IMR-90 (cell line): ENCODE measurements at regions not wholly inside any gene's neighbourhood (a gene's known extent, or its start where the extent isn't known, plus 50 kb on each side); places are given as distances from the start of the nearest gene placed in this dataset.

Experiments
- CEBPB ChIP-seq: IDR thresholded peaks from 2 replicates; pipeline ENCODE4 v1.6.1; 2012; ENCODE audit warnings: low read depth, low read length, improper control_type of control experiment
- CTCF ChIP-seq: conservative IDR thresholded peaks from 2 replicates; pipeline ENCODE4 v1.5.1; 2012; ENCODE audit warnings: mild to moderate bottlenecking, low read depth, low read length, improper control_type of control experiment
- POLR2A ChIP-seq: IDR thresholded peaks from 2 replicates; pipeline ENCODE4 v1.6.1; 2012; ENCODE audit warnings: mild to moderate bottlenecking, low read depth, low read length
- RFX5 ChIP-seq: IDR thresholded peaks from 2 replicates; pipeline ENCODE4 v1.8.0; 2012; ENCODE audit warnings: low read depth, mild to moderate bottlenecking, low read length, moderate library complexity
- SMC3 ChIP-seq: fragments of 150-350 bp; IDR thresholded peaks from 2 replicates; pipeline ENCODE4 v1.6.1; 2016; ENCODE audit warnings: low read depth, mild to moderate bottlenecking, antibody characterized with exemption, low read length, moderate library complexity
- USF2 ChIP-seq: fragments of 150-350 bp; IDR thresholded peaks from 2 replicates; pipeline ENCODE4 v1.6.1; 2017; ENCODE audit warnings: mild to moderate bottlenecking, antibody characterized with exemption, low read length, low read depth

GRCh38 chr5:109522404-109522803 is 112.6 kb upstream of the PJA2 start:
- TF ChIP-seq CTCF, result no peak
- TF ChIP-seq RFX5, result no peak
- no peak for TF ChIP-seq CEBPB
- no peak for TF ChIP-seq SMC3
- TF ChIP-seq USF2, result no peak
- no peak for TF ChIP-seq POLR2A
